Left kidney (tissue), 1 donor: ENCODE measurements at regions not wholly inside any gene's neighbourhood (a gene's known extent, or its start where the extent isn't known, plus 50 kb on each side); places are given as distances from the start of the nearest gene placed in this dataset.

Experiments used
- DNase-seq: peaks from one replicate; pipeline ENCODE4 v3.0.0-alpha.2; 2013

DNA sequence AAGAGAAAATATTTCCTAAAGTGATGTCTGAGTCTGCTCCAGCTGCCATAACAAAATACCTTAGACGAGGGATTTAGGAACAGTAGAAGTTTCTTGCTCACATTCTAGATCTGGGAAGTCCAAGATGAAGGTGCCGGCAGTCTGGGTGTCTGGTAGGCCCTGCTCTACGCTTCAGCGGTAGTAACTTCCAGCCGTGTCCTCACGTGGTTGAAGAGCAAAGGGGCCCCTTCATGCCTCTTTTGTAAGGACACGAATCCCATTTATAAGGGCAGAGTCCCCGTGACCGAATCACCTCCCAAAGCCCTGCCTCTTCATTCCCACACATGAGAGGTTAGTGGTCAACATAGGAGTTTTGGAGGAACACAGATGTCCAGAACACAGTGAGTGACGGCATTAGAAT is 52.2 kb upstream of the INPP5A start:
- DNase-seq = no peak

DNA sequence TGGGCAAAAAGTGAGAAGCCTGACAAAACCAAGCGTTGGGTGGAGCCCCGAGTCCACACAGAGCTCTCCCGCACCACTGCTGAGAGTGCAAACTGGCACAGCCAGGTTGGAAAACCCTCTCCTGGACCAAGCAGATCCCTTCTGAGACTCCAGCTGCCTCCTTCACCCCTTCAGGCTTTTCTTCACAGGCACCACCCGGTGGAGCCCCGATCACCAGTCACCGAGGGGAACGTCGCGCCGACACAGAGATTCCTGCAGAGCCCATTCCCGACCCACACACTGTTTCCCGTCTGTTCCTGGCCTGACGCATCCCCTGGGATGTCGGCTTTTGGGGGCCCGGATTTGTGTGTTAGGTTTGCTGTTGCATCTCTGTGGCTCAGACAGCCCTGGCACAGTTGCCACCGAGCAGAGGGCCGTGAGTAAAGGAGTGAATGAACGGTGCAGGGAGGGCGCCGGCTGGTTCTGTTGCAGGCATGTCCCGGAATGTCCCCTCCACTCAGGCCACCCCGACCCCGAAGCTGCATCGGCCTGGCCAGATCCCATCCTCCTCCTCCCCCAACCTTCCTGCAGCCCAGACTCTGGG is 51.0 kb upstream of the INPP5A start:
- DNase-seq = no peak

DNA sequence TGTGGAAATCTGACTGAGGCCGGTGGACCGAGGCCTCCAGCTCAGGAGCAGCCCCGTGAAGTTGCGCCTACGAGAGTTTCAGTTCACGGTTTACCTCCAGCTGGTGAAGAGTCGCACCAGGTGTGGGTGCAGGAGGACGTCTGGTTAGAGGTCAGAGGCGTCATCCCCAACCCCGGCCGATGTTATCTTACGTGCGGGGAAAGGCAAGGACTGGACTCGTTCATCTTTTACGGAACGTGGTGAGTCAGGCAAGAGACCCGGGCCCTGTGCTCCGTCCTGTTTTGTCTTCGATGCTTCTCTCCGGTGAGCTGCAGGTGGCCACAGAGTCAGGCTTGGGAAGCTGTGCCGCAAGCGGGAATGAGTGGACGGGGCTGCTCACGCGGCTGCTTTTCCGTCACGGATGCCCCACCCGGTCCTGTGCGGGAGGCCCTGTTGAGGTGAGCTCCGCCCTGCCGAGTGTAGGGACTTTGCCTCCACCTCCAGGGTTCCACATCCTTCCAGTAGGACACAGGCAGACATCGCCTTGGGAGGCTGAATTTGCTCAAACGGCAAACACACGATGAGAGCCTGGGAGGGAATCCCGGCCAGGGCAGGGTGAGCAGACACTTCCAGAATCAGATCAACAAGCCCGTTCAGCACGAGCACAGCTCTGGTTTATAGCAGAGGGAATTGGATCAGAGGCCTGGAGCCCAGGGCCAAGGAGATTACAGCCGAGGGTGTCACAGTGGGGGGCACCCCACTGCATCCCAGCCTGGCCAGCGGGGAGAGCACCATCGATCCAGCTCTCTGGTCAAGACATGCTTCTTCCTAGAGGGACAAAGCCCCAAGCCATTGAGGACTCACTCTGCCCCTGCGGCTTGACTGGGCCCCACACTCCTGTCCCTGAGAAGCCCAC is 50.1 kb upstream of the INPP5A start:
- DNase-seq = no peak
